IgD-negative memory B cell (primary cell): ENCODE measurements at regions not wholly inside any gene's neighbourhood (a gene's known extent, or its start where the extent isn't known, plus 50 kb on each side); places are given as distances from the start of the nearest gene placed in this dataset.
"Not testable (repeated sequence)": the region's sequence is repeated elsewhere in the genome, so short reads cannot be mapped to it uniquely, and the experiment has no call there.

Experiments
- H3K27ac Mint-ChIP-seq, 3 donors: one replicate each; pipeline ENCODE4 v1.8.0; 2020 to 2022; ENCODE audit warnings: mild to moderate bottlenecking in 3 of 3, mixed read lengths in 3 of 3, moderate library complexity in 1 of 3
- H3K27me3 Mint-ChIP-seq: one replicate; pipeline ENCODE4 v1.8.0; 2021; ENCODE audit warnings: mixed read lengths
- H3K36me3 Mint-ChIP-seq: one replicate; pipeline ENCODE4 v1.8.0; 2020; ENCODE audit warnings: mild to moderate bottlenecking, mixed read lengths
- H3K4me1 Mint-ChIP-seq, 3 donors: one replicate each; pipeline ENCODE4 v1.8.0; 2020 to 2022; ENCODE audit warnings: mixed read lengths in 3 of 3, mild to moderate bottlenecking in 1 of 3
- H3K4me3 Mint-ChIP-seq, 4 donors: one replicate each; pipeline ENCODE4 v1.8.0; 2020 to 2022; ENCODE audit warnings: mild to moderate bottlenecking in 4 of 4, mixed read lengths in 4 of 4, moderate library complexity in 3 of 4
- H3K9me3 Mint-ChIP-seq, 3 donors: one replicate each; pipeline ENCODE4 v1.8.0; 2020 to 2021; ENCODE audit warnings: mixed read lengths in 3 of 3, mild to moderate bottlenecking in 1 of 3

- Mint-ChIP-seq H3K4me1 (no peaks in the 10 kb centered on the region), H3K36me3 (no peaks in the 10 kb centered on the region), H3K4me3 (no peak overlapping the region), H3K27ac (no peak overlapping the region), H3K27me3 (peaks cover 10% of the 10 kb centered on the region), H3K9me3 (peaks cover 0 to 5% (median 0%) of the 10 kb centered on the region in 3 donors)
These were observed 74.2 kb upstream of the RHOBTB1 start for GRCh38 chr10:61018146-61018545.

- H3K36me3 Mint-ChIP-seq = no peaks in the 10 kb centered on the region
- peaks cover 0 to 5% (median 0%) of the 10 kb centered on the region in 3 donors for H3K9me3 Mint-ChIP-seq
- no peaks in the 10 kb centered on the region for H3K4me1 Mint-ChIP-seq
- H3K4me3 Mint-ChIP-seq = no peak overlapping the region
- H3K27ac Mint-ChIP-seq = no peak overlapping the region
- peaks cover 8% of the 10 kb centered on the region for H3K27me3 Mint-ChIP-seq
These were observed 72.6 kb upstream of the RHOBTB1 start for GRCh38 chr10:61016630-61017029.

- H3K9me3 Mint-ChIP-seq = peaks cover 0 to 5% (median 0%) of the 10 kb centered on the region in 3 donors
- no peaks in the 10 kb centered on the region for H3K4me1 Mint-ChIP-seq
- no peaks in the 10 kb centered on the region for H3K36me3 Mint-ChIP-seq
- no peak overlapping the region for H3K4me3 Mint-ChIP-seq
- H3K27me3 Mint-ChIP-seq = peaks cover 8% of the 10 kb centered on the region
- H3K27ac Mint-ChIP-seq = no peak overlapping the region
These were observed 72.0 kb upstream of the RHOBTB1 start for GRCh38 chr10:61016007-61016406.

- Mint-ChIP-seq H3K9me3 (peaks cover 0 to 3% (median 0%) of the 10 kb centered on the region in 3 donors), H3K27me3 (peaks cover 7% of the 10 kb centered on the region), H3K4me1 (no peaks in the 10 kb centered on the region), H3K4me3 (no peak overlapping the region), H3K36me3 (peaks cover 5% of the 10 kb centered on the region), H3K27ac (no peak overlapping the region)
These were observed 66.9 kb upstream of the RHOBTB1 start for GRCh38 chr10:61010863-61011262.

GRCh38 chr10:61003069-61003468 lies 59.1 kb upstream of the RHOBTB1 start:
- not testable (repeated sequence) for H3K4me3 Mint-ChIP-seq, H3K36me3 Mint-ChIP-seq, H3K4me1 Mint-ChIP-seq, H3K9me3 Mint-ChIP-seq
- peaks cover 29% of the 10 kb centered on the region for H3K27me3 Mint-ChIP-seq
- H3K27ac Mint-ChIP-seq = peak overlapping the region in 1 of 3 donors; percentile 34

- peak overlapping the region; percentile 16 to 77 (median 36) for H3K4me3 Mint-ChIP-seq
- peaks cover 0 to 2% (median 2%) of the 10 kb centered on the region in 3 donors for H3K4me1 Mint-ChIP-seq
- H3K36me3 Mint-ChIP-seq = no peaks in the 10 kb centered on the region
- H3K27me3 Mint-ChIP-seq = peaks cover 28% of the 10 kb centered on the region
- no peak overlapping the region for H3K27ac Mint-ChIP-seq
- H3K9me3 Mint-ChIP-seq = no peaks in the 10 kb centered on the region
These were observed 57.7 kb upstream of the RHOBTB1 start for GRCh38 chr10:61001731-61002122.

- H3K27me3 Mint-ChIP-seq = peaks cover 28% of the 10 kb centered on the region
- peak overlapping the region in 3 of 4 donors; percentile 64 to 86 (median 80) for H3K4me3 Mint-ChIP-seq
- H3K4me1 Mint-ChIP-seq = peaks cover 0 to 2% (median 2%) of the 10 kb centered on the region in 3 donors
- H3K36me3 Mint-ChIP-seq = no peaks in the 10 kb centered on the region
- no peaks in the 10 kb centered on the region for H3K9me3 Mint-ChIP-seq
- no peak overlapping the region for H3K27ac Mint-ChIP-seq
These were observed 57.1 kb upstream of the RHOBTB1 start for GRCh38 chr10:61000769-61001730.

- Mint-ChIP-seq H3K27ac (no peak overlapping the region), H3K4me3 (no peak overlapping the region), H3K9me3 (no peaks in the 10 kb centered on the region), H3K4me1 (peaks cover 0 to 2% (median 2%) of the 10 kb centered on the region in 3 donors), H3K36me3 (no peaks in the 10 kb centered on the region), H3K27me3 (peaks cover 28% of the 10 kb centered on the region)
These were observed 54.9 kb upstream of the RHOBTB1 start for GRCh38 chr10:60998932-60999331.

- Mint-ChIP-seq H3K36me3 (no peaks in the 10 kb centered on the region), H3K4me3 (no peak overlapping the region), H3K27ac (no peak overlapping the region), H3K4me1 (peaks cover 0 to 10% (median 10%) of the 10 kb centered on the region in 3 donors), H3K27me3 (peaks cover 4% of the 10 kb centered on the region), H3K9me3 (peaks cover 5 to 7% (median 6%) of the 10 kb centered on the region in 3 donors)
These were observed 50.1 kb upstream of the RHOBTB1 start for GRCh38 chr10:60994128-60994527.
